Dermis blood vessel endothelial cell (primary cell): ENCODE measurements at regions not wholly inside any gene's neighbourhood (a gene's known extent, or its start where the extent isn't known, plus 50 kb on each side); places are given as distances from the start of the nearest gene placed in this dataset.

ENCODE experiments used
- DNase-seq: peaks from one replicate; pipeline ENCODE4 v3.0.0; 2010

GRCh38 chr11:45518141-45518832 is 147.1 kb downstream of the CHST1 start:
- no peak for DNase-seq

GRCh38 chr11:45517171-45517770 is 148.2 kb downstream of the CHST1 start:
- DNase-seq: no peak

GRCh38 chr11:45513821-45514340 is 151.5 kb downstream of the CHST1 start:
- DNase-seq: no peak

- DNase-seq: no peak
Observed at GRCh38 chr11:45512471-45513148, 152.8 kb downstream of the CHST1 start.

- no peak for DNase-seq
Observed at GRCh38 chr11:45511566-45511965, 153.9 kb downstream of the CHST1 start.

GRCh38 chr11:45507916-45508315 is 157.5 kb downstream of the CHST1 start:
- no peak for DNase-seq

- no peak for DNase-seq
Observed at GRCh38 chr11:45503311-45503710, 162.1 kb downstream of the CHST1 start.

GRCh38 chr11:45502226-45502545 is 163.2 kb downstream of the CHST1 start:
- peak; percentile 21 for DNase-seq

- no peak for DNase-seq
Observed at GRCh38 chr11:45501392-45502225, 163.8 kb downstream of the CHST1 start.

- DNase-seq: no peak
Observed at GRCh38 chr11:45500451-45500850, 165.0 kb downstream of the CHST1 start.

GRCh38 chr11:45494738-45495137 is 170.7 kb downstream of the CHST1 start:
- DNase-seq: no peak

- DNase-seq: no peak
Observed at GRCh38 chr11:45489281-45489905, 176.0 kb downstream of the CHST1 start.

- DNase-seq: no peak
Observed at GRCh38 chr11:45486461-45486860, 179.0 kb downstream of the CHST1 start.

- DNase-seq: no peak
Observed at GRCh38 chr11:45485070-45485707, 180.2 kb downstream of the CHST1 start.

GRCh38 chr11:45484326-45484883 is 181.0 kb downstream of the CHST1 start:
- DNase-seq: no peak

- no peak for DNase-seq
Observed at GRCh38 chr11:45483416-45483815, 182.0 kb downstream of the CHST1 start.

- no peak for DNase-seq
Observed at GRCh38 chr11:45482331-45482730, 183.1 kb downstream of the CHST1 start.

- DNase-seq: no peak
Observed at GRCh38 chr11:45481026-45481425, 184.4 kb downstream of the CHST1 start.

- DNase-seq: no peak
Observed at GRCh38 chr11:45477588-45477987, 187.8 kb downstream of the CHST1 start.

- DNase-seq: no peak
Observed at GRCh38 chr11:45476126-45476525, 189.3 kb downstream of the CHST1 start.

GRCh38 chr11:45475173-45475572 is 189.0 kb upstream of the SYT13 start:
- no peak for DNase-seq
